Inferior parietal cortex (tissue), 1 donor: ENCODE measurements at regions not wholly inside any gene's neighbourhood (a gene's known extent, or its start where the extent isn't known, plus 50 kb on each side); places are given as distances from the start of the nearest gene placed in this dataset.

ENCODE experiments used
- DNase-seq: peaks from one replicate; pipeline ENCODE4 v3.0.0-alpha.2; 2016; ENCODE audit errors: extremely low spot score

GRCh38 chr11:130715085-130715876 is 201.0 kb downstream of the SNX19 start:
- DNase-seq: no peak

- DNase-seq: no peak
These were observed 200.4 kb downstream of the SNX19 start for GRCh38 chr11:130715877-130716220.

GRCh38 chr11:130718120-130718519 is 198.2 kb downstream of the SNX19 start:
- no peak for DNase-seq

GRCh38 chr11:130719220-130719915 is 196.9 kb downstream of the SNX19 start:
- DNase-seq: no peak

- no peak for DNase-seq
These were observed 195.9 kb downstream of the SNX19 start for GRCh38 chr11:130720232-130721022.

- no peak for DNase-seq
These were observed 195.1 kb downstream of the SNX19 start for GRCh38 chr11:130721023-130721681.

- no peak for DNase-seq
These were observed 194.5 kb downstream of the SNX19 start for GRCh38 chr11:130721736-130722135.

- no peak for DNase-seq
These were observed 193.9 kb downstream of the SNX19 start for GRCh38 chr11:130722401-130722800.

GRCh38 chr11:130725421-130726233 is 190.7 kb downstream of the SNX19 start:
- no peak for DNase-seq

GRCh38 chr11:130726234-130727037 is 189.8 kb downstream of the SNX19 start:
- no peak for DNase-seq

- no peak for DNase-seq
These were observed 188.8 kb downstream of the SNX19 start for GRCh38 chr11:130727157-130728119.

GRCh38 chr11:130728185-130729180 is 187.8 kb downstream of the SNX19 start:
- no peak for DNase-seq

- DNase-seq: no peak
These were observed 187.1 kb downstream of the SNX19 start for GRCh38 chr11:130729193-130729592.

- no peak for DNase-seq
These were observed 186.5 kb downstream of the SNX19 start for GRCh38 chr11:130729678-130730300.

GRCh38 chr11:130731401-130731800 is 184.9 kb downstream of the SNX19 start:
- no peak for DNase-seq

- DNase-seq: no peak
These were observed 183.8 kb downstream of the SNX19 start for GRCh38 chr11:130732476-130732875.
